Inflammatory macrophage treated with lipopolysaccharide for 1 hour (primary cell): ENCODE measurements at regions not wholly inside any gene's neighbourhood (a gene's known extent, or its start where the extent isn't known, plus 50 kb on each side); places are given as distances from the start of the nearest gene placed in this dataset.
A peak's percentile ranks its signal among the peaks of the same experiment; 100 is the strongest.
"Not testable (repeated sequence)": the region's sequence is repeated elsewhere in the genome, so short reads cannot be mapped to it uniquely, and the experiment has no call there.

Source experiments
- DNase-seq, 2 donors: peaks; one replicate each; pipeline ENCODE4 v3.0.0-alpha.2; 2020 to 2022

DNA sequence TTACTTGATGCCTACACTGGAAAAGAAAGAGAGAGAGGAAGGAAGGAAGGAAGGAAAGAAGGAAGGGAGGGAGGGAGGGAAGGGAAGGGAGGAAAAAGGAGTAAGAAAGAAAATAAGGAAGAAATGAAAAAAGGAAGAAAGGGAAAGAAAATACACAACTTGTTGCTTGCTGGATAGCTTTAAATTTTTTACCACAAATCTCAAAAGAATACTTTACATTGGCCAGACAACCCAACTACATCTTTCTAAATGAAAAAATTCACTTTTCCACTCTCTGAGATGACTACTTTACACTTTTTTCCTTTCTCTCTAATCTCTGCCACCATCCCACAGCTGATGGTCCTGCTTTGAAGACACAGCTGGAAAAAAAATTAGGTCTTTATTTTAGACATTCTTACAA is 228.9 kb upstream of the FAM78B start:
- DNase-seq: no peak

DNA sequence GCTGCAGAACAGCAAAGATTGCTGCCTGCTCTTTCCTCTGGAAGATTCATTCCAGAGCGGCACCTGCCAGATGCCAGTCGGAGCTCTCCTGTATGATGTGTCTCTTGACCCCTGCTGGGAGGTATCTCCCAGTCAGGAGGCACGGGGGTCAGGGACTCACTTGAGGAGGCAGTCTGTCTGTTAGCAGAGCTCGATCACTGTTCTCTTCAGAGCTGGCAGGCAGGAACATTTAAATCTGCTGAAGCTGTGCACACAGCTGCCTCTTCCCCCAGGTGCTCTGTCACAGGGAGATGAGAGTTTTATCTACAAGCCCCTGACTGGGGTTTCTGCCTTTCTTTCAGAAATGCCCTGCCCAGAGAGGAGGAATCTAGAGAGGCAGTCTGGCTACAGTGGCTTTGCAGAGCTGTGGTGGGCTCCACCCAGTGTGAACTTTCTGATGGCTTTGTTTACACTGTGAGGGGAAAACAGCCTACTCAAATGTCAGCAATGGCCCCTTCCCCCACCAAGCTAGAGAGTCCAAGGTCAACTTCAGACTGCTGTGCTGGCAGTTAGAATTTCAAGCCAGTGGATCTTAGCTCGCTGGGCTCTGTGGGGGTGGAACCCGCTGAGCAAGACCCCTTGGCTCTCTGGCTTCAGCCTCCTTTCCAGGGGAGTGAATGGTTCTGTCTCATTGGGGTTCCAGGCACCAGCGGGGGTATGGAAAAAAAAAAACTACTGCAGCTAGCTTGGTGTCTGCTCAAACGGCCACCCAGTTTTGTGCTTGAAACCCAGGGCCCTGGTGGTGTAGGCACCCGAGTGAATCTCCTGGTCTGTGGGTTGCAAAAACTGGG is 242.7 kb upstream of the FAM78B start:
- DNase-seq: not testable (repeated sequence)

DNA sequence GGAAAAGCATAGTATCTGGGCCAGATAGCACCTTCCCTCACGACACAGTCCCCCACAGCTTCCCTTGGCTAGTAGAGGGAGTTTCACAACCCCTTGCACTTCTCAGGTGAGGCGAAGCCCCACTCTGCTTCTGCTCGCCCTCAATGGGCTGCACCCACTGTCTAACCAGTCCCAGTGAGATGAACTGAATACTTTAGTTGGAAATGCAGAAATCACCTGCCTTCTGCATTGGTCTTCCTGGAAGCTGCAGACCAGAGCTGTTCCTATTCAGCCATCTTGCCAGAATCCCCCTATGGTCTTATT is 243.2 kb upstream of the FAM78B start:
- no peak for DNase-seq

DNA sequence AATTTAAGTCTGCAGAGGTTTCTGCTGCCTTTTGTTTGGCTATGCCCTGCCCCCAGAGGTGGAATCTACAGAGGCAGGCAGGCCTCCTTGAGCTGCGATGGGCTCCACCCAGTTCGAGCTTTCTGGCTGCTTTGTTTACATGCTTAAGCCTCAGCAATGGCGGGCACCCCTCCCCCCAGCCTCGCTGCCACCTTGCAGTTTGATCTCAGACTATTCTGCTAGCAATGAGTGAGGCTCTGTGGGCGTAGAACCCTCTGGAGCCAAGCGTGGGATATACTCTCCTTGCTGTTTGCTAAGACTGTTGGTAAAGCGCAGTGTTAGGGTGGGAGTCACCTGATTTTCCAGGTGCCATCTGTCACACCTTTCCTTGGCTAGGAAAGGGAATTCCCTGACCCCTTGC is 250.0 kb upstream of the FAM78B start:
- DNase-seq: not testable (repeated sequence)

DNA sequence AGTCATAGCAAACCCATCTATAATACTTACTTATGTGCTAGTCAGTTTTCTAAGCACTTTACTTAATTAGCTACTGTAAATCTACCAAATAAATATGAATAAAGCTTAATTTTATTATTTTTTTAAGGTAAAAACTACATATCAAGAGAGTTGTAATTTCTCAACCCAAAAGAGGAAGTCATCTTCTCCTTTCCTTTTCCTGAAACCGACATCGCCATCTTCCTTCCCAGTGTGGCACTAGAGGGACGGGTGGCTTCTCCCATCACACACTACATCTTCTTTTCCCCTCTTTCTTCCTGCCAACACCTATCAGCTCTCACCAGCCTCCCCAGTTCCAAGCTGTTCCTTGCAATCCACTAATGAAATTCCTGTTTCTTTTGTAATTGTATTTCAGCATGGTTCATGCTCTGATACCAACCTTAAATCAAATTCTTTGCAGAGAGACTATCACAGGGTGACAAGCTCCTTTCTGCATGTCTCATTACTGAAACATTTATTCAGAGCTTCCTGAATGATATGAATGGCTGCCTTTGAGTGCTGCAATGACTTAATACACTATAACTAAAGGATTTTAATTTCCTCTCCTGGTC is 251.6 kb upstream of the FAM78B start:
- DNase-seq: no peak

DNA sequence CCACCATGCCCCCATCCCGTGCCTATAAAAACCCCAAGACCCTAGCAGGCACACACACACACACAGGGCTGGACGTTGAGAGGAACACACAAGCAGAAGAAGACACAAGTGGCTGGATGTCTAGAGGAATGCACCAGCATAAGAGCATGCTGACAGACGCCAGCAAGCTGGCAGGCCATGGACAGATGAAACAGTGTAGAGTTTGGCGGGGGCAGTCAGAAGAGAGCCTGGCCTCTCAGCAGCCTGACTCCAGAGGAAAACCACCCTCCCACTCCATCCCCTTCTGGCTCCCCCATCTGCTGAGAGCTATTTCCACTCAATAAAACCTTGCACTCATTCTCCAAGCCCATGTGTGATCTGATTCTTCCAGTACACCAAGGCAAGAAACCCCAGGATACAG is 255.8 kb upstream of the FAM78B start:
- DNase-seq: not testable (repeated sequence)

DNA sequence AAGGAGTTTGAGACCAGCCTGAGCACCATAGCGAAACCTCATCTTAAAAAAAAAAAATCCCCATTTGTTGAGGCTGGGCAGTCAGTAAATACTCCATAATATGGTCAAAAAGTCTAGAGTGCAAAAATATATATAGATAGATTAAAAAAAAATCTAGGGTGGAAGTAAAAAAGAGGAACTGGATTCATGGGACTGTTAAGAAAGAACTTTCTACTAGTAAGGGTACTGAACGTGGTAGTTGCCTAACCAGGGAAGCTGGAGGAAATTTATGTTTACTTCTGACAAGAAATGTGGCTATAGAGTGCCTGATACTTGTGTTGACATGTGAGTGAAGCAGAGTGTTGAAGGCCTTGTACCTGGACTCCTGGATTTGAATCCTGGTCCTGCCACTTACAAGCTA is 265.9 kb upstream of the FAM78B start:
- peak; percentile 4 to 6 for DNase-seq

DNA sequence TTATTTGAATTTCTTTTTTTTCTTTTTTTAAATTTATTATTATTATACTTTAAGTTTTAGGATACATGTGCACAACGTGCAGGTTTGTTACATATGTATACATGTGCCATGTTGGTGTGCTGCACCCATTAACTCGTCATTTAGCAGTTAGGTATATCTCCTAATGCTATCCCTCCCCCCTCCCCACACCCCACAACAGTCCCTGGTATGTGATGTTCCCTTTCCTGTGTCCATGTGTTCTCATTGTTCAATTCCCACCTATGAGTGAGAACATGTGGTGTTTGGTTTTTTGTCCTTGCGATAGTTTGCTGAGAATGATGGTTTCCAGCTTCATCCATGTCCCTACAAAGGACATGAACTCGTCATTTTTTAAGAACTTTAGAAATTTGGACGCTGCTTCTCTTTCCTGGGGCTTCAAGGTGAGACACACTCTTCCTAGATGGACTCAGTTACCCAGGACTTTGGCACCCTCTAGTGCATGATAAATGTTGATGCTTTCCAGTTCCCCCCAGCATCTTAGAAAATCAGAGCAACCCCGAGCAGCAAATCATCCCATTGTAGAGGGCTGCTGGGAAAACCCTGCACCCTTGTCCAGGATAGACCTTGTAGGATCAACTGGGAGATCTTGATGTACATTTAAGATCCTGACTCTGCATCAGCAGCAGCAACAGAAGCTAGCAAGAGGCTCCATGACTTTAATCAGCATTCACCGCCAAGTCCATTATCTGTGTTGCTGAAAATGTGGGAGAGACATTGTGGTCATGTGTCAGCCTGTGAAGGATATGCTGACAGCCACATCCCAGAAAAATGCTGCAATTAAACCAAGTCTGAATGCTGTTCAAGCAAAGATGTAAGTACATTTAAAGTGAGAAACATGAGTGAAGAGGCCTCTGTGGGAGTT is 266.9 kb upstream of the FAM78B start:
- not testable (repeated sequence) for DNase-seq

DNA sequence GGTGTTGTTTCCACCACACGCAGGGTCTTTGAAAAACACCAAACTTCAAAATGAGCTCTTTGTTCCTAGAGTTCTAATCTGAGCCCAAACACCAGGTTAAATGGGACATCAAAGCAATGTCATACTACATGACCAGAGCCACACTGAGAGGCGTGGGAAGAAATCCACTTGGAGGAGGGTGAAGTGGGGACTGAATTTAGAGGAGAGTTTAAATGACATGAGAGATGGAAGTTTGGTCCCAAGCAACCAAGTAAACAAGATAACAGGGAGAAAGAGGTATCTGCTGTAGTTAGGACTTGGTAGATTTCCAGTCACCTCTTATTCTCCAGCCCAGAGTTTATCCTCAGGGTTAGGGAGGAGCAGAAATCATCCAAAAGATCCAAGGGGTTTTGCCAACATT is 290.9 kb upstream of the FAM78B start:
- no peak for DNase-seq

DNA sequence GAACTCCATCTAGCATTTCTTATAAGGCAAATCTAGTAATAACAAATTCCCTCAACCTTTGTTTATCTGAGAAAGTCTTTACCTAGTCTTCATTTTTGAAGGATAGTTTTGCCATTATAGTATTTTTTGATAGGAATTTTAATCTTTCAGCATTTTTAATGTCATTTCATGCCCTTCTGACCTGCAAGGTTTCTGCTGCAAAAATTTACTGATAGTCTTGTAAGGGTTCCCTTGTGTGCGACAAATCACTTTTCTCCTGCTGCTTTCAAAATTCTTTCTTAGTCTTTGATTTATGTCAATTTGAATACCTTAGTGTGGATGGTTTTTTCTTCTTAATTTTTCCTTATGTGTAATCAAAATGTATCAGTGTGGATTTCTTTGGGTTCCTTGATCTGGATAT is 297.5 kb upstream of the FAM78B start:
- DNase-seq: no peak

DNA sequence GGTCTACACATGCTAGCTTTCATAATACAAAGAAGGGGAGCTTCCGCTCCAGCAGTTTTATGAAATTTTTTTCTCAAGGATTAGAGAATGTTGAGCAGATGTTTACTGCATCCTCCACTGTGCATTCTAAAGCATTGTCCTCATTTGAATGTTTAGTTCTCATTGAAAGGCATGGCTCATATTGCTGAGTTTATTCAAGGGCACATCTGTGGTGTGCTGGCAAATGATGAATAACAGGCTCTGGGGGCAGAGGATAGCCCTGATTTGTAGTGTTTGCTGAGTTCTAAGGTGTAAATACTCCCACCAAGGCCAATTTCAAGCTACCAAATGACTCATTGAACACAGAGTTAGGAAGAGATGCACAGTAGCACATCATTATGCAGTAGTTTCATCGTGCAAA is 303.2 kb upstream of the FAM78B start:
- no peak for DNase-seq

DNA sequence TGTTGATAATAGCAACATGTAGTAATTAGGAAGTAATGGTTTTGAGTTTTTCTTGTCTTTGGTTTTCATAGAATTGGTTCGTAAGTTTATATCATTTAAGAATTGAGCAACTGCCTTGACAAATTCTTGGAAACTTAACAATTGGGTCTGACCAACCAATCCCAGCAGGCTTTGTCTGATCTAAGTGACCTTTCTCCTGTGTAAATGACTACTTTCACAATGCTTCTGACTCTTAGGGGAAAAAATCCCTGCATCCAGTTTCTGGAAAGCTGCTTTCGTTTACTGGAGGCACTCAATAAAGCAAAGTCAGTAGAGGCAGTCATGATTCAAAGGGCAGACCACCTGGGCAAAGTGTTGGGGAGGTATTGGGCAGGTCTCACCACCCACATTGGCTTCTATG is 303.6 kb upstream of the FAM78B start:
- DNase-seq: no peak

DNA sequence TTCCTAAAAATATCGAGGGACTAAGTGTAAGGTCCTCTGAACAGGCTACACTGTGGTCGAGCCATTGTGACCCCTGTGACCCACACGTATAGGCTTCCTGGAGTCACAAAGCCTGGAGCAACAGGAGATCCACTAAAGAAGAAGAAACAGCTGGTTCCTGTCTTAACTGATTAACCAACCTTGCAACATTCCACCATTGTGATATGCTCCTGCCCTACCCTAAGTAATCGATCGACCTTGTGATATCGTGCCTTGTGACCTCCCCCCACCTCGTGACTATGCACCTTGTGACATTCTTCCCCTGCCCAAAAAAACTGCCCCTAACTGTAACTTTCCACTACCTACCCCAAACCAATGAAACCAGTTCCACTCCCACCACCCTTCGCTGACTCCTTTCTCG is 304.6 kb upstream of the FAM78B start:
- no peak for DNase-seq

DNA sequence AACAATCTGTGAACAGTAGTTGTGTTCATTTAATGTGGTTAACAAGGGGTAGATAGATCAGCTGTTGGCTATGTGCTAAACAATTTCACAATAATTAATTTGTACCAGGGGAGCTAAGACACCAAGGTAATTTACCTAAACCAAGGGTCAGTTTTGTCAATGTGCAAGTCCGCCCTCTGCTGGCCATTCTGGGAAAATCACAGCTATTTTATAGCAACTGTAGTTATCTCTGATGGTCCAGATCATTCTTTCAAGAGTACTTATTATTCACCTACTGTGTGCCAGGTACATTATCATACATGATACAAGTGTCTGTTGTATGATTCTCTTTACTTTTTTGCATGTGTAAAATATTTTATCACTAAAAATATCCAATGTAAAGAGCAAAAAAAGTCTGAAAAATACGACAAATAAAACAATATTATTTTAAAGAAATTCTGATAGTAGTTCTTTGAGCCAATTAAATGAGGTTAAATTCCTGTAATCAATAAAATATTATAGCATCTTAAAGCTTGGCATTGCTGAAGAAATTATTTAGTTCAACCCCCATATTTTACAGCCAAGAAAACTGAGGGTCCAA is 312.3 kb upstream of the FAM78B start:
- peak; percentile 9 to 66 for DNase-seq

DNA sequence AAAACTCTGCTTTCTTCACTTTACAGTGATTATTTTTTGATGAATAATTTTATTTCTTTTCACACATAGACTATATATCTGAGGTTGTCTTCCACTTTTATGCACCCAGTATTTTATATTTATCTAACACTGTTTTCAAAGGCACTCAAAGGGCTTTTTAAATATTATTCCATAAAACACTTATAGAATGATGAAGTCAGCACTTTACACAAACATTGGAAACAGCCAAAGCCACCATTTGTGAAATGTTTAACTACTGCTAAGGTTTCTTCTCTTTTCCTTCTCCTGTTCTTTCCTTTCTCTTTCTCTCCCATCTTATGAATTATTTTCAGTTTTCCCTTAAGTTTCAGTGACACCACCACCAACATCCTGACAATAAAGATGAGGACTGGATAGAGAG is 317.7 kb upstream of the FAM78B start:
- DNase-seq: no peak

DNA sequence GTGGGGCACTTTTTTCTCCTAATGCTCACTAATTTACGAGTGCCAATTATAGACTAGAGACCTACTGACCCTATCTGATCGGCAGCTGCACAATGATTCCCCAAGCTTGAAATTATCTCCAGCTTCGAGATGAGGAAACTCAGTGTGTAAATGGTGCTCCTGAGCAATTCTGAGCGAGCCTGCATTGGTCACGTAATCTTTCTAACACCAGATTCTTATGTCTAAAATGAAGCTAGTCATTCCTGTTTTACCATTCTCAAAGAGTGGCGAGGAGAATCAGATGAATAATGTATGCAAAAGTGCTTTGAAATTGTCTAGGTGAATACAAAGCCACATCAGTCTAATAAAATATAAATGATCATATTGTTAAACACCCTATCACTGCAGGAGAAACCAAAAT is 318.1 kb upstream of the FAM78B start:
- no peak for DNase-seq

DNA sequence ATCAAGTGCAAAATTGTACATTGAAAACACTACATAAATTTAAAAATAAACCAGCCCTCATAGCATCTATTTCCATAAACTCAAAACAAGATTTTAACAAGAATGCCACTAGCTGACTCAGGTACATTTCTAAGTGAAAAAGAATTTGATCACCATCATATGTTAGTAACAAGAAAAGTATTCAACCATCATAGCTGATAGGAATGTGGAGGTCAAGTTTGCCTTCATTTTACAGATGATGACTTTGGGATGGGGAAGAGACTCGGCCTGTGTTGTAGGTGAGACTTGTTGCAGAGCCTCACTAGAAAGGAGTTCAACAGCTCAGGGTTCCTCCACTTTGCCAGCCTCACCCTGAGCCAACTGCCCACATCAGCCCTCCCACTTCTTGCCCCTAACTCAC is 318.8 kb upstream of the FAM78B start:
- DNase-seq: no peak

DNA sequence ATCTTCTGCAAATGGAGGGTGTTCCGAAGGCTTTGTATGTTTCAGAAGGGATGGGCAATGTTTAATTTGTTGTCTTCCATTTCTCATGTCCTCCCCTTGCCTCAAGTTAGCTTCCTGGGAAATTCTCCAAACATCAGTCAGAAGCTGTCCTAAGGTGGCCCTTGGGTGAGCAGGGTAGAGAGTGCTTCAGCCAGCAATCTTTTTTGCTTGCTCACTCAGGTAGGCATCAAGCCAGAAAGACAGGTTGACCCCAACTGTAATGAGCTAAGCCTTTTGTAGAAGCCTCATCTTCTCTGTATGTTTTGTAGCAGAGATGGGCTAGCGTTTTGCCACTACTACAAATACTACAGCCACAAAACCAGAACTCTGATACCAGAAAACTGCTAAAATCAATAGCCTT is 321.5 kb upstream of the FAM78B start:
- no peak for DNase-seq

DNA sequence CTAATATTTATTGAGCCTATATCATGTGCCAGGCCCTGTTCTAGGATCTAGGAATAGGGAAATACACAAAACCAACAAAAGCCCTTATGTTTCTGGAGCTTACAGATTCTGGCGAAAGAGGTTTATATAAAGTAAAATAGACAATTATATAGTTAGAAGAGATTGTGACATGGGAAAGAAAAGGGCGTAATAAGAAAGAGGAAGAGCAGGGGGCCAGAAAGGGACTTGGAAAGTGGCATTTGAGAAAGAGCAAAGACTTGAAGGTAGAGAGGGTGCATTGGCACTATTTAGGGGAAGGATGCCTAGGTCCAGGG is 322.5 kb upstream of the FAM78B start:
- DNase-seq: no peak

DNA sequence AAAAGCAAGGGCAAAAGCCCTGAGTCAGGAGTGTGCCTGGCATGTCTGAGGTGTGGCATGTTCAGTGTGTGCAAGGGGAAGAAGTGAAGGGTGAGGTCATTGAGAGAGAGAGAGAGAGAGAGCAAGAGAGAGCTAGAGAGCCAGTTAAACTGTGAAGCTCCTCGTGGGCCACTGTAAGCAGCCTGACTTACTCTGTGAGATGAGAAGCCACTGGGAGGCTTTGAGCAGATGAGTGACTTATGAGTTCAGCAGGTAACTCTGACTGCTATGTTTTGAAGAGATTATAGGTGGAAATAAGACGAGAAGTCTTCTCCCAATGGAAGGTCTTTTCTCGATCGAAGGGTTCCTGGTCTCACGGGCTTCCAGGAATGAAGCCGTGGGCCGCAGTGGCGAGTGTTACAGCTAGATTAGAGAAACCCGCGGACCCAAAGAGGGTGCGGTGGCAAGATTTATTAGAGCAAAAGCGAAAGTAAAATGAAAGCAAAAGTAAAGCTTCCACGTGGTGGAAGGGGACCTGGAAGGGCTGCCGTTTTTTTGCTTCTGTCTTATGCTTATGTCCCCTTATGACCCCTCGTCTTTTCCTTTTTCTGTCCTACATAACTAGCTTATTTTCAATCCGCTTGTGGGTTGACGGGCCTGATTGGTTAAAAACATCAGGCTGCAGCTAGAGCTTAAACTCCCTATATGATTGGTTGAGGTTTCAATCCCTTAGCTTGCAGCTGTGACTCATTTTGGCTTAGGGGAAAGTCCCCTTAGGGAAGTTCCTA is 323.1 kb upstream of the FAM78B start:
- peak; percentile 73 to 88 for DNase-seq

DNA sequence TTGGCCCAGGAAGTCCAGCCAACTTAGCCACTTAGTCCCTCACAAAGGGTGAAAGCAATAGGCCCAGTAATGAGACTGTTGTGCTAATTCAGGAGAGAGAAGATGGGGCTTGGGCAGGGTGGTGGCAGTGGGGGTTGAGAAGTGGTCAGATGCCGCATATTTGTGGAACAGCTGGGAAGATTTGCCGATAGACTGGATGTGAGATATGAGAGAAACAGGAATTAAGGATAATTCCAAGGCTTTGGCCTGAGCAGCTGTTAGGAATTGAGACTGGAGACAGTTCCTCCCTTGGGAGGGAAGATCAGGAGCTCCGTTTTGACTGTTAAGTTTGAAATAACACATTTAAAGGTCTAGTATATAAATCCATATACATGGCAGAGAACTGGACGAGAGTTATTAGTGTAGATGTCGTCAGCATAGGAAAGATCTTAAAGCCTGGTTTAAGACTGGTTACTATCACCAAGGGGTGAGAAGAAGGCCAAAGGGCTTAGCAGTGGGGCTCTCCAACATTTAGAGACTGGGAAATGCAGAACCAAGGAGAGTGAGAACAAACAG is 323.7 kb upstream of the FAM78B start:
- DNase-seq: no peak

DNA sequence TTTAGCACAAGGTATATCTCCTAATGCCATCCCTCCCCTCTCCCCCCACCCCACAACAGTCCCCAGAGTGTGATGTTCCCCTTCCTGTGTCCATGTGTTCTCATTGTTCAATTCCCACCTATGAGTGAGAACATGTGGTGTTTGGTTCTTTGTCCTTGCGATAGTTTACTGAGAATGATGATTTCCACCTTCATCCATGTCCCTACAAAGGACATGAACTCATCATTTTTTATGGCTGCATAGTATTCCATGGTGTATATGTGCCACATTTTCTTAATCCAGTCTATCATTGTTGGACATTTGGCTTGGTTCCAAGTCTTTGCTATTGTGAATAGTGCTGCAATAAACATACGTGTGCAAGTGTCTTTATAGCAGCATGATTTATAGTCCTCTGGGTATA is 327.0 kb upstream of the FAM78B start:
- not testable (repeated sequence) for DNase-seq

DNA sequence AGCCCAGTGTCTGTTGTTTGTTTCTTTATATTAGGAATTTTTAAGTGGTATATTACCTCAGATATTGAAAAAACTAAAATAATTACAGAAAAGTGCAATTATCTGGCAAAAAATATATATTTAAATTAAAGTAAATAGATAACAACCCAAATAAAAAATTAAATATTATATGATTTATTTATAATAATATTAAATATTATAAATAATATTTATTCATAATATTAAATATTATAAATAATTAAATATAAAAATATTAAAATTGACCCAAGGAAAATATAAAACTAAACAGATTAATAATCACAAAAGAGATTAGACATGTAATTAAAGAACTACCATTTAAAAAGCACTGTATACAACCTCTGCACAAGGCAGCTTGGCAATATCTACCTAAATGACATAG is 331.9 kb upstream of the POGK start:
- no peak for DNase-seq
